K562 (cell line): ENCODE measurements at regions not wholly inside any gene's neighbourhood (a gene's known extent, or its start where the extent isn't known, plus 50 kb on each side); places are given as distances from the start of the nearest gene placed in this dataset.

Experiments
- CREBBP ChIP-seq: IDR thresholded peaks from one replicate; pipeline ENCODE4 v1.6.1; 2012; ENCODE audit warnings: low read depth, mild to moderate bottlenecking, control low read depth, inconsistent platforms, low read length
- FOXO4 ChIP-seq: fragments of 450-650 bp; formaldehyde crosslinking; IDR thresholded peaks from 2 replicates; pipeline ENCODE4 v1.4.0; 2020; ENCODE audit warnings: mild to moderate bottlenecking, moderate library complexity
- HES1 ChIP-seq: fragments of 450-650 bp; IDR thresholded peaks from 2 replicates; pipeline ENCODE4 v1.6.1; 2016; ENCODE audit warnings: low read depth, mild to moderate bottlenecking, moderate library complexity
- HMGXB4 ChIP-seq: sonication (generic); formaldehyde crosslinking; IDR thresholded peaks from 2 replicates; pipeline ENCODE4 v1.8.1; 2023; ENCODE audit warnings: mild to moderate bottlenecking, missing genetic modification reagents
- RFX5 ChIP-seq: IDR thresholded peaks from 2 replicates; pipeline ENCODE4 v1.6.1; 2011; ENCODE audit warnings: low read depth, mild to moderate bottlenecking, improper control_type of control experiment, low read length
- SIN3B ChIP-seq: fragments of 450-650 bp; IDR thresholded peaks from 2 replicates; pipeline ENCODE4 v1.6.1; 2017; ENCODE audit warnings: low read depth, mild to moderate bottlenecking, moderate library complexity
- ZNF134 ChIP-seq: fragments of 250-450 bp; sonication (Bioruptor Pico); conservative IDR thresholded peaks from 2 replicates; pipeline ENCODE4 v1.4.0; 2020
- TF ChIP-seq, protein P1 (sequence below), 2 experiments: fragments of 450-650 bp in 1 of 2; sonication (generic) in 1 of 2; formaldehyde crosslinking in 1 of 2; IDR thresholded peaks; 2 replicates each; pipeline versions ENCODE4 v1.7.1 to v1.9.0; 2016 to 2022; ENCODE audit warnings: inconsistent platforms in 1 of 2, mild to moderate bottlenecking in 1 of 2, missing genetic modification reagents in 1 of 2

- TF ChIP-seq, protein P1, sequence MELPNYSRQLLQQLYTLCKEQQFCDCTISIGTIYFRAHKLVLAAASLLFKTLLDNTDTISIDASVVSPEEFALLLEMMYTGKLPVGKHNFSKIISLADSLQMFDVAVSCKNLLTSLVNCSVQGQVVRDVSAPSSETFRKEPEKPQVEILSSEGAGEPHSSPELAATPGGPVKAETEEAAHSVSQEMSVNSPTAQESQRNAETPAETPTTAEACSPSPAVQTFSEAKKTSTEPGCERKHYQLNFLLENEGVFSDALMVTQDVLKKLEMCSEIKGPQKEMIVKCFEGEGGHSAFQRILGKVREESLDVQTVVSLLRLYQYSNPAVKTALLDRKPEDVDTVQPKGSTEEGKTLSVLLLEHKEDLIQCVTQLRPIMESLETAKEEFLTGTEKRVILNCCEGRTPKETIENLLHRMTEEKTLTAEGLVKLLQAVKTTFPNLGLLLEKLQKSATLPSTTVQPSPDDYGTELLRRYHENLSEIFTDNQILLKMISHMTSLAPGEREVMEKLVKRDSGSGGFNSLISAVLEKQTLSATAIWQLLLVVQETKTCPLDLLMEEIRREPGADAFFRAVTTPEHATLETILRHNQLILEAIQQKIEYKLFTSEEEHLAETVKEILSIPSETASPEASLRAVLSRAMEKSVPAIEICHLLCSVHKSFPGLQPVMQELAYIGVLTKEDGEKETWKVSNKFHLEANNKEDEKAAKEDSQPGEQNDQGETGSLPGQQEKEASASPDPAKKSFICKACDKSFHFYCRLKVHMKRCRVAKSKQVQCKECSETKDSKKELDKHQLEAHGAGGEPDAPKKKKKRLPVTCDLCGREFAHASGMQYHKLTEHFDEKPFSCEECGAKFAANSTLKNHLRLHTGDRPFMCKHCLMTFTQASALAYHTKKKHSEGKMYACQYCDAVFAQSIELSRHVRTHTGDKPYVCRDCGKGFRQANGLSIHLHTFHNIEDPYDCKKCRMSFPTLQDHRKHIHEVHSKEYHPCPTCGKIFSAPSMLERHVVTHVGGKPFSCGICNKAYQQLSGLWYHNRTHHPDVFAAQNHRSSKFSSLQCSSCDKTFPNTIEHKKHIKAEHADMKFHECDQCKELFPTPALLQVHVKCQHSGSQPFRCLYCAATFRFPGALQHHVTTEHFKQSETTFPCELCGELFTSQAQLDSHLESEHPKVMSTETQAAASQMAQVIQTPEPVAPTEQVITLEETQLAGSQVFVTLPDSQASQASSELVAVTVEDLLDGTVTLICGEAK (IDR thresholded peaks at IDR 0.05) = no peak
- TF ChIP-seq, protein P1 (CRISPR knock-in tag; IDR thresholded peaks at IDR 0.05) = no peak
- no peak for TF ChIP-seq FOXO4 (CRISPR knock-in tag)
- no peak for TF ChIP-seq CREBBP
- no peak for TF ChIP-seq HES1
- no peak for TF ChIP-seq ZNF134 (CRISPR knock-in tag)
- TF ChIP-seq RFX5 = no peak
- no peak for TF ChIP-seq SIN3B
- no peak for TF ChIP-seq HMGXB4 (CRISPR knock-in tag)
- TF ChIP-seq, all 486 proteins: peak for 0
Observed at GRCh38 chr1:221892301-221892830, 150.5 kb upstream of the DUSP10 start (continued).
